ENCODE measurements at regions not wholly inside any gene's neighbourhood (a gene's known extent, or its start where the extent isn't known, plus 50 kb on each side); places are given as distances from the start of the nearest gene placed in this dataset.

DNA sequence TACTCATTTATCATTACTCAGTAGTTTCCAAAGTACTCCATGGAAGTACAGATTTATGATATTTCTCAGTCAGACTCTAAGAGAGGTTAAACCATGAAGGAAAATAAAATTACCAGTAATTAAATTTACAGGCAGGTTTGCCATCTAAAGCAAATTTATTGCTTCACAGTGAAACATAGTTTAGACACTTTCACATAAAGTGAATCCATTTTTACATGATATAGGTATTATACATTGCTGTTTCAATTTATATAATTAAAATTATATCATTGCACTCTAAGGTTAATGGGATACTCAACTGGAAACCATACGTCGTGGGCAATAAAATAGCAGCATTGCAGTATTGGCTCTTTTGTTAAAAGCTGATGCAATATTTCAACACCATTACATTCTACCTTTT lies 202.8 kb downstream of the SLIT2 start:
- Mint-ChIP-seq H3K4me1 (peaks cover 8% of the 10 kb centered on the region), H3K27ac (no peak overlapping the region), H3K36me3 (ENCODE audit: low read depth) (no peaks in the 10 kb centered on the region), H3K27me3 (ENCODE audit: insufficient read depth, low read depth, poor library complexity) (peaks cover 2% of the 10 kb centered on the region), H3K9me3 (no peaks in the 10 kb centered on the region), H3K4me3 (no peak overlapping the region)
- Histone ChIP-seq H3K79me2 (replicated peaks; ENCODE audit: insufficient read depth) (no peaks in the 10 kb centered on the region), H4K20me1 (replicated peaks; ENCODE audit: insufficient read depth) (no peaks in the 10 kb centered on the region), H3K27me3 (ENCODE audit: insufficient read depth) (no peaks in the 10 kb centered on the region), H3F3A (replicated peaks; ENCODE audit: low read depth) (no peaks in the 10 kb centered on the region), H3K9me2 (ENCODE audit: insufficient read depth) (no peaks in the 10 kb centered on the region), H2AFZ (no peak overlapping the region), H3K4me2 (no peak overlapping the region), H3K27ac (ENCODE audit: low read depth) (no peak overlapping the region), H3K4me3 (no peak overlapping the region), H3K36me3 (ENCODE audit: insufficient read depth) (no peaks in the 10 kb centered on the region), H3K4me1 (ENCODE audit: insufficient read depth) (no peaks in the 10 kb centered on the region; the same call in 1 of the 2 replicates)
- TF ChIP-seq STAT1 (IDR thresholded peaks at IDR 0.05; ENCODE audit: unreplicated experiment): no peak
- no peak for TF ChIP-seq ZNF114 (CRISPR knock-in tag; IDR thresholded peaks at IDR 0.05)
- TF ChIP-seq, protein P1, sequence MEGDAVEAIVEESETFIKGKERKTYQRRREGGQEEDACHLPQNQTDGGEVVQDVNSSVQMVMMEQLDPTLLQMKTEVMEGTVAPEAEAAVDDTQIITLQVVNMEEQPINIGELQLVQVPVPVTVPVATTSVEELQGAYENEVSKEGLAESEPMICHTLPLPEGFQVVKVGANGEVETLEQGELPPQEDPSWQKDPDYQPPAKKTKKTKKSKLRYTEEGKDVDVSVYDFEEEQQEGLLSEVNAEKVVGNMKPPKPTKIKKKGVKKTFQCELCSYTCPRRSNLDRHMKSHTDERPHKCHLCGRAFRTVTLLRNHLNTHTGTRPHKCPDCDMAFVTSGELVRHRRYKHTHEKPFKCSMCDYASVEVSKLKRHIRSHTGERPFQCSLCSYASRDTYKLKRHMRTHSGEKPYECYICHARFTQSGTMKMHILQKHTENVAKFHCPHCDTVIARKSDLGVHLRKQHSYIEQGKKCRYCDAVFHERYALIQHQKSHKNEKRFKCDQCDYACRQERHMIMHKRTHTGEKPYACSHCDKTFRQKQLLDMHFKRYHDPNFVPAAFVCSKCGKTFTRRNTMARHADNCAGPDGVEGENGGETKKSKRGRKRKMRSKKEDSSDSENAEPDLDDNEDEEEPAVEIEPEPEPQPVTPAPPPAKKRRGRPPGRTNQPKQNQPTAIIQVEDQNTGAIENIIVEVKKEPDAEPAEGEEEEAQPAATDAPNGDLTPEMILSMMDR (conservative IDR thresholded peaks at IDR 0.05; ENCODE audit: low read depth in 2 of 2): no peak
- TF ChIP-seq POLR2AphosphoS5 (IDR thresholded peaks at IDR 0.05; ENCODE audit: low read depth): no peak
- no peak for TF ChIP-seq EZH2 (IDR thresholded peaks at IDR 0.05; ENCODE audit: low read depth, unreplicated experiment)
- TF ChIP-seq, protein P2, sequence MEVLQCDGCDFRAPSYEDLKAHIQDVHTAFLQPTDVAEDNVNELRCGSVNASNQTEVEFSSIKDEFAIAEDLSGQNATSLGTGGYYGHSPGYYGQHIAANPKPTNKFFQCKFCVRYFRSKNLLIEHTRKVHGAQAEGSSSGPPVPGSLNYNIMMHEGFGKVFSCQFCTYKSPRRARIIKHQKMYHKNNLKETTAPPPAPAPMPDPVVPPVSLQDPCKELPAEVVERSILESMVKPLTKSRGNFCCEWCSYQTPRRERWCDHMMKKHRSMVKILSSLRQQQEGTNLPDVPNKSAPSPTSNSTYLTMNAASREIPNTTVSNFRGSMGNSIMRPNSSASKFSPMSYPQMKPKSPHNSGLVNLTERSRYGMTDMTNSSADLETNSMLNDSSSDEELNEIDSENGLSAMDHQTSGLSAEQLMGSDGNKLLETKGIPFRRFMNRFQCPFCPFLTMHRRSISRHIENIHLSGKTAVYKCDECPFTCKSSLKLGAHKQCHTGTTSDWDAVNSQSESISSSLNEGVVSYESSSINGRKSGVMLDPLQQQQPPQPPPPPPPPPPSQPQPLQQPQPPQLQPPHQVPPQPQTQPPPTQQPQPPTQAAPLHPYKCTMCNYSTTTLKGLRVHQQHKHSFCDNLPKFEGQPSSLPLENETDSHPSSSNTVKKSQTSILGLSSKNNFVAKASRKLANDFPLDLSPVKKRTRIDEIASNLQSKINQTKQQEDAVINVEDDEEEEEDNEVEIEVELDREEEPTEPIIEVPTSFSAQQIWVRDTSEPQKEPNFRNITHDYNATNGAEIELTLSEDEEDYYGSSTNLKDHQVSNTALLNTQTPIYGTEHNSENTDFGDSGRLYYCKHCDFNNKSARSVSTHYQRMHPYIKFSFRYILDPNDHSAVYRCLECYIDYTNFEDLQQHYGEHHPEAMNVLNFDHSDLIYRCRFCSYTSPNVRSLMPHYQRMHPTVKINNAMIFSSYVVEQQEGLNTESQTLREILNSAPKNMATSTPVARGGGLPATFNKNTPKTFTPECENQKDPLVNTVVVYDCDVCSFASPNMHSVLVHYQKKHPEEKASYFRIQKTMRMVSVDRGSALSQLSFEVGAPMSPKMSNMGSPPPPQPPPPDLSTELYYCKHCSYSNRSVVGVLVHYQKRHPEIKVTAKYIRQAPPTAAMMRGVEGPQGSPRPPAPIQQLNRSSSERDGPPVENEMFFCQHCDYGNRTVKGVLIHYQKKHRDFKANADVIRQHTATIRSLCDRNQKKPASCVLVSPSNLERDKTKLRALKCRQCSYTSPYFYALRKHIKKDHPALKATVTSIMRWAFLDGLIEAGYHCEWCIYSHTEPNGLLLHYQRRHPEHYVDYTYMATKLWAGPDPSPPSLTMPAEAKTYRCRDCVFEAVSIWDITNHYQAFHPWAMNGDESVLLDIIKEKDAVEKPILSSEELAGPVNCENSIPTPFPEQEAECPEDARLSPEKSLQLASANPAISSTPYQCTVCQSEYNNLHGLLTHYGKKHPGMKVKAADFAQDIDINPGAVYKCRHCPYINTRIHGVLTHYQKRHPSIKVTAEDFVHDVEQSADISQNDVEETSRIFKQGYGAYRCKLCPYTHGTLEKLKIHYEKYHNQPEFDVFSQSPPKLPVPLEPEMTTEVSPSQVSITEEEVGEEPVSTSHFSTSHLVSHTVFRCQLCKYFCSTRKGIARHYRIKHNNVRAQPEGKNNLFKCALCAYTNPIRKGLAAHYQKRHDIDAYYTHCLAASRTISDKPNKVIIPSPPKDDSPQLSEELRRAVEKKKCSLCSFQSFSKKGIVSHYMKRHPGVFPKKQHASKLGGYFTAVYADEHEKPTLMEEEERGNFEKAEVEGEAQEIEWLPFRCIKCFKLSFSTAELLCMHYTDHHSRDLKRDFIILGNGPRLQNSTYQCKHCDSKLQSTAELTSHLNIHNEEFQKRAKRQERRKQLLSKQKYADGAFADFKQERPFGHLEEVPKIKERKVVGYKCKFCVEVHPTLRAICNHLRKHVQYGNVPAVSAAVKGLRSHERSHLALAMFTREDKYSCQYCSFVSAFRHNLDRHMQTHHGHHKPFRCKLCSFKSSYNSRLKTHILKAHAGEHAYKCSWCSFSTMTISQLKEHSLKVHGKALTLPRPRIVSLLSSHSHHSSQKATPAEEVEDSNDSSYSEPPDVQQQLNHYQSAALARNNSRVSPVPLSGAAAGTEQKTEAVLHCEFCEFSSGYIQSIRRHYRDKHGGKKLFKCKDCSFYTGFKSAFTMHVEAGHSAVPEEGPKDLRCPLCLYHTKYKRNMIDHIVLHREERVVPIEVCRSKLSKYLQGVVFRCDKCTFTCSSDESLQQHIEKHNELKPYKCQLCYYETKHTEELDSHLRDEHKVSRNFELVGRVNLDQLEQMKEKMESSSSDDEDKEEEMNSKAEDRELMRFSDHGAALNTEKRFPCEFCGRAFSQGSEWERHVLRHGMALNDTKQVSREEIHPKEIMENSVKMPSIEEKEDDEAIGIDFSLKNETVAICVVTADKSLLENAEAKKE (CRISPR knock-in tag; IDR thresholded peaks at IDR 0.05): no peak
- TF ChIP-seq NANOG (IDR thresholded peaks at IDR 0.05; ENCODE audit: borderline replicate concordance): no peak
- TF ChIP-seq, protein P3, sequence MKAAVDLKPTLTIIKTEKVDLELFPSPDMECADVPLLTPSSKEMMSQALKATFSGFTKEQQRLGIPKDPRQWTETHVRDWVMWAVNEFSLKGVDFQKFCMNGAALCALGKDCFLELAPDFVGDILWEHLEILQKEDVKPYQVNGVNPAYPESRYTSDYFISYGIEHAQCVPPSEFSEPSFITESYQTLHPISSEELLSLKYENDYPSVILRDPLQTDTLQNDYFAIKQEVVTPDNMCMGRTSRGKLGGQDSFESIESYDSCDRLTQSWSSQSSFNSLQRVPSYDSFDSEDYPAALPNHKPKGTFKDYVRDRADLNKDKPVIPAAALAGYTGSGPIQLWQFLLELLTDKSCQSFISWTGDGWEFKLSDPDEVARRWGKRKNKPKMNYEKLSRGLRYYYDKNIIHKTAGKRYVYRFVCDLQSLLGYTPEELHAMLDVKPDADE (IDR thresholded peaks at IDR 0.05): no peak
- TF ChIP-seq CREB1 (CRISPR knock-in tag; IDR thresholded peaks at IDR 0.05; ENCODE audit: low read depth): no peak
- no peak for ATAC-seq
- no peak for DNase-seq (ENCODE audit: low spot score)

All from GM23338 (cell line).